IMR-90 (cell line): ENCODE measurements at regions not wholly inside any gene's neighbourhood (a gene's known extent, or its start where the extent isn't known, plus 50 kb on each side); places are given as distances from the start of the nearest gene placed in this dataset.

Source experiments
- ATAC-seq: fragments of 200-7000 bp; cut with Tn5 transposase; 2 replicates; pipeline ENCODE4 v1.9.1; 2020; ENCODE audit warnings: low read depth, mild to moderate bottlenecking, moderate library complexity
- BruUV-seq: library from RNA; stranded (reverse); fragments of 400-500 nt; replicated peaks from 2 replicates; lab custom pipeline; 2021; lab: Mats Ljungman, UMichigan
- CTCF ChIA-PET: fragments of 300-600 bp; formaldehyde crosslinking; extraction: SDS; loops from one replicate; lab custom pipeline; 2021; ENCODE audit warnings: antibody characterized with exemption; lab: Yijun Ruan, JAX
- POLR2A ChIA-PET: fragments of 300-600 bp; sonication (Branson Sonifier 250); formaldehyde crosslinking; loops from one replicate; lab custom pipeline; 2022; ENCODE audit warnings: antibody characterized with exemption; ENCODE audit not compliant: unreplicated experiment; lab: Charles Lee
- DNase-seq: peaks from one replicate; pipeline ENCODE4 v3.0.0; 2013
- H2AFZ ChIP-seq: replicated peaks from 2 replicates; pipeline ENCODE3; 2013; ENCODE audit warnings: low read length, mild to moderate bottlenecking; ENCODE audit not compliant: poor library complexity
- H2AK5ac ChIP-seq: 2 replicates; pipeline ENCODE4 v1.6.1; 2013; ENCODE audit warnings: low read depth, low read length, inconsistent platforms
- H2AK9ac ChIP-seq: replicated peaks from 2 replicates; pipeline ENCODE3; 2013; ENCODE audit warnings: mild to moderate bottlenecking, low read depth, low read length, moderate library complexity; ENCODE audit not compliant: poor library complexity
- H2BK120ac ChIP-seq: 2 replicates; pipeline ENCODE4 v1.6.1; 2013; ENCODE audit warnings: low read depth, low read length, inconsistent platforms
- H2BK15ac ChIP-seq: 3 replicates; pipeline ENCODE4 v1.6.1; 2013; ENCODE audit warnings: low read depth, low read length, inconsistent platforms
- H2BK20ac ChIP-seq: 2 replicates; pipeline ENCODE4 v1.6.1; 2013; ENCODE audit warnings: low read depth, mild to moderate bottlenecking, inconsistent platforms, low read length, moderate library complexity
- H2BK5ac ChIP-seq: 2 replicates; pipeline ENCODE4 v1.6.1; 2013; ENCODE audit warnings: mild to moderate bottlenecking, low read depth, low read length, inconsistent platforms; ENCODE audit not compliant: poor library complexity, severe bottlenecking
- H3K14ac ChIP-seq: replicated peaks from 2 replicates; pipeline ENCODE4 v1.6.1; 2013; ENCODE audit warnings: low read depth, low read length, inconsistent platforms
- H3K18ac ChIP-seq: 2 replicates; pipeline ENCODE4 v1.6.1; 2013; ENCODE audit warnings: low read depth, low read length, control low read depth
- H3K23ac ChIP-seq: 2 replicates; pipeline ENCODE4 v1.6.1; 2013; ENCODE audit warnings: low read depth, low read length, inconsistent platforms
- H3K27ac ChIP-seq: 2 replicates; pipeline ENCODE4 v1.5.1; 2013; ENCODE audit warnings: mild to moderate bottlenecking, control low read depth, low read length; ENCODE audit not compliant: insufficient read depth
- H3K27me3 ChIP-seq: 2 replicates; pipeline ENCODE4 v1.6.1; 2013; ENCODE audit warnings: low read length; ENCODE audit not compliant: control insufficient read depth, insufficient read depth
- H3K36me3 ChIP-seq: 2 replicates; pipeline ENCODE4 v1.6.1; 2013; ENCODE audit warnings: low read length, mixed read lengths; ENCODE audit not compliant: control insufficient read depth, insufficient read depth
- H3K4ac ChIP-seq: 2 replicates; pipeline ENCODE4 v1.6.1; 2013; ENCODE audit warnings: low read depth, low read length, inconsistent platforms
- H3K4me1 ChIP-seq: 2 replicates; pipeline ENCODE4 v1.6.1; 2013; ENCODE audit warnings: low read length, mixed read lengths; ENCODE audit not compliant: control insufficient read depth, insufficient read depth
- H3K4me2 ChIP-seq: 2 replicates; pipeline ENCODE4 v1.6.1; 2013; ENCODE audit warnings: low read depth, mild to moderate bottlenecking, control low read depth, low read length, moderate library complexity
- H3K4me3 ChIP-seq: 2 replicates; pipeline ENCODE4 v1.5.1; 2013; ENCODE audit warnings: low read depth, mild to moderate bottlenecking, control low read depth, low read length, moderate library complexity; ENCODE audit not compliant: insufficient read depth
- H3K56ac ChIP-seq: 2 replicates; pipeline ENCODE4 v1.6.1; 2013; ENCODE audit warnings: low read length, inconsistent platforms; ENCODE audit not compliant: insufficient read depth; ENCODE audit errors: extremely low read depth
- H3K79me1 ChIP-seq, 2 experiments: 2 replicates each; pipeline ENCODE4 v1.6.1; 2013; ENCODE audit warnings: low read length in 2 of 2, inconsistent platforms in 1 of 2, low read depth in 1 of 2
- H3K9ac ChIP-seq: 2 replicates; pipeline ENCODE4 v1.6.1; 2013; ENCODE audit warnings: low read depth, low read length, control low read depth
- H3K9me1 ChIP-seq: 2 replicates; pipeline ENCODE4 v1.6.1; 2013; ENCODE audit warnings: low read length, inconsistent platforms; ENCODE audit not compliant: insufficient read depth
- H3K9me3 ChIP-seq: 2 replicates; pipeline ENCODE4 v1.6.1; 2013; ENCODE audit warnings: low read length; ENCODE audit not compliant: control insufficient read depth, insufficient read depth
- H4K20me1 ChIP-seq: 2 replicates; pipeline ENCODE4 v1.6.1; 2013; ENCODE audit warnings: low read length, inconsistent platforms; ENCODE audit not compliant: insufficient read depth
- H4K5ac ChIP-seq: 2 replicates; pipeline ENCODE4 v1.6.1; 2013; ENCODE audit warnings: mild to moderate bottlenecking, low read depth, low read length, control low read depth
- H4K8ac ChIP-seq, 2 experiments: 2 replicates each; pipeline ENCODE4 v1.6.1; 2013; ENCODE audit warnings: low read depth in 2 of 2, low read length in 2 of 2, control low read depth in 1 of 2, inconsistent platforms in 1 of 2
- H4K91ac ChIP-seq: 2 replicates; pipeline ENCODE4 v1.6.1; 2013; ENCODE audit warnings: low read depth, low read length, inconsistent platforms; ENCODE audit not compliant: insufficient read depth
- FOS ChIP-seq: fragments of 150-350 bp; IDR thresholded peaks from 2 replicates; pipeline ENCODE4 v1.6.1; 2016; ENCODE audit warnings: low read depth, low read length
- MXI1 ChIP-seq: IDR thresholded peaks from 2 replicates; pipeline ENCODE4 v1.6.1; 2012; ENCODE audit warnings: low read depth, mild to moderate bottlenecking, low read length, moderate library complexity, borderline replicate concordance
- RAD21 ChIP-seq: IDR thresholded peaks from 2 replicates; pipeline ENCODE4 v1.6.1; 2012; ENCODE audit warnings: low read length, improper control_type of control experiment
- RFX5 ChIP-seq: IDR thresholded peaks from 2 replicates; pipeline ENCODE4 v1.8.0; 2012; ENCODE audit warnings: low read depth, mild to moderate bottlenecking, low read length, moderate library complexity
- WGBS, 2 experiments: methylation state at CpG; one replicate each; pipeline versions ENCODE4 v1.1.5 to v1.1.7; 2013; ENCODE audit warnings: missing lambda C conversion rate in 2 of 2; ENCODE audit not compliant: insufficient read length in 1 of 2; ENCODE audit errors: extremely low coverage in 2 of 2; 5-methylcytosine and 5-hydroxymethylcytosine counted together
- dilution Hi-C: fragments of 300-500 bp; cut with HindIII; formaldehyde crosslinking; loops from one replicate; pipeline ENCODE4 v1.14.3; 2018; ENCODE audit warnings: low sequenced_read_pairs; ENCODE audit not compliant: unreplicated experiment
- in situ Hi-C: fragments of 300-500 bp; cut with MboI; formaldehyde crosslinking; loops from 3 replicates; pipeline ENCODE4 v1.14.3; 2019; ENCODE audit warnings: low sequenced_read_pairs, inconsistent platforms, mixed read lengths
- intact Hi-C: fragments of 100-400 bp; cut with micrococcal nuclease; formaldehyde crosslinking; loops from 2 replicates; pipeline ENCODE4 v1.10.0; 2022

- ChIA-PET POLR2A (no interaction called here), CTCF (no interaction called here)
- Histone ChIP-seq H2BK120ac (no peak overlapping the region), H4K5ac (no peak overlapping the region), H3K18ac (no peak overlapping the region), H3K9ac (no peak overlapping the region), H3K79me1 (no peaks in the 10 kb centered on the region), H2AFZ (no peak overlapping the region), H2AK9ac (no peak overlapping the region), H3K56ac (no peak overlapping the region), H3K27me3 (no peaks in the 10 kb centered on the region), H2BK5ac (no peak overlapping the region), H3K14ac (no peak overlapping the region), H2BK15ac (no peak overlapping the region), H4K8ac (no peak overlapping the region), H4K91ac (no peak overlapping the region), H3K4me3 (no peak overlapping the region), H4K20me1 (no peaks in the 10 kb centered on the region), H3K9me1 (no peaks in the 10 kb centered on the region), H3K23ac (no peak overlapping the region), H3K9me3 (no peaks in the 10 kb centered on the region), H3K36me3 (no peaks in the 10 kb centered on the region), H3K4me1 (no peaks in the 10 kb centered on the region), H3K4me2 (no peak overlapping the region), H3K27ac (no peak overlapping the region), H2AK5ac (no peak overlapping the region), H3K4ac (no peak overlapping the region), H2BK20ac (no peak overlapping the region)
- intact Hi-C loops (no loop called here), in situ Hi-C loops (no loop called here), dilution Hi-C loops (no loop called here)
- no TSS peak for BruUV-seq
- TF ChIP-seq RAD21 (no peak), MXI1 (no peak), FOS (no peak), RFX5 (no peak)
- DNase-seq: no peak
- ATAC-seq: no peak
- WGBS, 2 experiments: no CpG with 5 or more reads among the region's 1 CpG
Measured at GRCh38 chr19:30854207-30854606, 482.0 kb downstream of the ZNF536 start.
